GM18519 (cell line): ENCODE measurements at regions not wholly inside any gene's neighbourhood (a gene's known extent, or its start where the extent isn't known, plus 50 kb on each side); places are given as distances from the start of the nearest gene placed in this dataset.
"Not testable (repeated sequence)": the region's sequence is repeated elsewhere in the genome, so short reads cannot be mapped to it uniquely, and the experiment has no call there.

Experiments
- ATAC-seq: cut with Tn5 transposase; IDR thresholded peaks from one replicate; pipeline ENCODE4 v1.9.1; 2021; ENCODE audit warnings: mild to moderate bottlenecking, moderate library complexity; ENCODE audit not compliant: unreplicated experiment, low FRiP score

- ATAC-seq, result not testable (repeated sequence)
Measured at GRCh38 chr5:136565457-136565856, 200.1 kb upstream of the TRPC7 start.

- not testable (repeated sequence) for ATAC-seq
Measured at GRCh38 chr5:136565050-136565449, 199.7 kb upstream of the TRPC7 start.

GRCh38 chr5:136564431-136564830 lies 199.1 kb upstream of the TRPC7 start:
- ATAC-seq, result not testable (repeated sequence)

- ATAC-seq, result no peak
Measured at GRCh38 chr5:136563489-136563888, 198.1 kb upstream of the TRPC7 start.

GRCh38 chr5:136560126-136560525 lies 194.8 kb upstream of the TRPC7 start:
- no peak for ATAC-seq

GRCh38 chr5:136559651-136560050 lies 194.3 kb upstream of the TRPC7 start:
- ATAC-seq, result no peak

GRCh38 chr5:136547096-136547495 lies 181.8 kb upstream of the TRPC7 start:
- not testable (repeated sequence) for ATAC-seq

- ATAC-seq, result not testable (repeated sequence)
Measured at GRCh38 chr5:136546441-136546840, 181.1 kb upstream of the TRPC7 start.

- ATAC-seq, result not testable (repeated sequence)
Measured at GRCh38 chr5:136545031-136545430, 179.7 kb upstream of the TRPC7 start.

GRCh38 chr5:136538534-136538933 lies 173.2 kb upstream of the TRPC7 start:
- ATAC-seq, result no peak

- no peak for ATAC-seq
Measured at GRCh38 chr5:136529081-136529480, 163.7 kb upstream of the TRPC7 start.

GRCh38 chr5:136528481-136529030 lies 163.2 kb upstream of the TRPC7 start:
- no peak for ATAC-seq

- ATAC-seq, result no peak
Measured at GRCh38 chr5:136527311-136527710, 162.0 kb upstream of the TRPC7 start.

GRCh38 chr5:136526791-136527190 lies 161.4 kb upstream of the TRPC7 start:
- no peak for ATAC-seq

- ATAC-seq, result no peak
Measured at GRCh38 chr5:136526021-136526420, 160.7 kb upstream of the TRPC7 start.

GRCh38 chr5:136525597-136525996 lies 160.3 kb upstream of the TRPC7 start:
- no peak for ATAC-seq

GRCh38 chr5:136522217-136522956 lies 157.0 kb upstream of the TRPC7 start:
- ATAC-seq, result no peak

- no peak for ATAC-seq
Measured at GRCh38 chr5:136521696-136522095, 156.4 kb upstream of the TRPC7 start.

- no peak for ATAC-seq
Measured at GRCh38 chr5:136518814-136519213, 153.5 kb upstream of the TRPC7 start.

- no peak for ATAC-seq
Measured at GRCh38 chr5:136518174-136518573, 152.8 kb upstream of the TRPC7 start.

GRCh38 chr5:136517755-136518154 lies 152.4 kb upstream of the TRPC7 start:
- ATAC-seq, result no peak

- ATAC-seq, result no peak
Measured at GRCh38 chr5:136516637-136517036, 151.3 kb upstream of the TRPC7 start.
